ENCODE measurements at regions not wholly inside any gene's neighbourhood (a gene's known extent, or its start where the extent isn't known, plus 50 kb on each side); places are given as distances from the start of the nearest gene placed in this dataset.

GRCh38 chr20:4088766-4089165 lies 59.9 kb upstream of the SMOX start:
- no peak for TF ChIP-seq CTCF (IDR thresholded peaks at IDR 0.05; ENCODE audit: low read length)
- TF ChIP-seq EZH2 (optimal IDR thresholded peaks at IDR 0.05; ENCODE audit: low read depth, low read length): no peak
- TF ChIP-seq EZH2phosphoT487 (IDR thresholded peaks at IDR 0.05; ENCODE audit: low read length): no peak

All from MM.1S (cell line).